Activated naive CD4-positive, alpha-beta T cell treated with anti-CD3 and anti-CD28 coated beads, Interleukin-2, amount 50 U/mL, for 24 hours (primary cell): ENCODE measurements at regions not wholly inside any gene's neighbourhood (a gene's known extent, or its start where the extent isn't known, plus 50 kb on each side); places are given as distances from the start of the nearest gene placed in this dataset.

Experiments
- H3K27ac Mint-ChIP-seq: one replicate; pipeline ENCODE4 v1.8.0; 2021; ENCODE audit warnings: mild to moderate bottlenecking, mixed read lengths
- H3K27me3 Mint-ChIP-seq: one replicate; pipeline ENCODE4 v1.8.0; 2021; ENCODE audit warnings: mixed read lengths
- H3K36me3 Mint-ChIP-seq: one replicate; pipeline ENCODE4 v1.8.0; 2021; ENCODE audit warnings: mixed read lengths
- H3K4me1 Mint-ChIP-seq: one replicate; pipeline ENCODE4 v1.8.0; 2021; ENCODE audit warnings: mixed read lengths
- H3K4me3 Mint-ChIP-seq: one replicate; pipeline ENCODE4 v1.8.0; 2021; ENCODE audit warnings: mild to moderate bottlenecking, mixed read lengths
- H3K9me3 Mint-ChIP-seq: one replicate; pipeline ENCODE4 v1.8.0; 2021; ENCODE audit warnings: mixed read lengths

GRCh38 chr9:85268131-85268530, 473.6 kb downstream of the AGTPBP1 start:
- Mint-ChIP-seq H3K4me3 (no peak overlapping the region), H3K4me1 (no peaks in the 10 kb centered on the region), H3K36me3 (no peaks in the 10 kb centered on the region), H3K27ac (no peak overlapping the region), H3K27me3 (peaks cover 3% of the 10 kb centered on the region), H3K9me3 (no peaks in the 10 kb centered on the region)

GRCh38 chr9:85264695-85265094, 477.1 kb downstream of the AGTPBP1 start:
- H3K27ac Mint-ChIP-seq = no peak overlapping the region
- no peaks in the 10 kb centered on the region for H3K4me1 Mint-ChIP-seq
- no peaks in the 10 kb centered on the region for H3K36me3 Mint-ChIP-seq
- H3K9me3 Mint-ChIP-seq = no peaks in the 10 kb centered on the region
- H3K27me3 Mint-ChIP-seq = peaks cover 6% of the 10 kb centered on the region
- no peak overlapping the region for H3K4me3 Mint-ChIP-seq

GRCh38 chr9:85263288-85263687, 478.5 kb downstream of the AGTPBP1 start:
- Mint-ChIP-seq H3K4me3 (no peak overlapping the region), H3K27me3 (peaks cover 15% of the 10 kb centered on the region), H3K9me3 (peaks cover 7% of the 10 kb centered on the region), H3K27ac (no peak overlapping the region), H3K36me3 (no peaks in the 10 kb centered on the region), H3K4me1 (no peaks in the 10 kb centered on the region)

- Mint-ChIP-seq H3K36me3 (no peaks in the 10 kb centered on the region), H3K27ac (no peak overlapping the region), H3K9me3 (peaks cover 7% of the 10 kb centered on the region), H3K4me1 (no peaks in the 10 kb centered on the region), H3K27me3 (peaks cover 15% of the 10 kb centered on the region), H3K4me3 (no peak overlapping the region)
Observed at GRCh38 chr9:85262333-85262732, 479.4 kb downstream of the AGTPBP1 start.

GRCh38 chr9:85260275-85260845, 481.4 kb downstream of the AGTPBP1 start:
- Mint-ChIP-seq H3K27me3 (peaks cover 15% of the 10 kb centered on the region), H3K27ac (no peak overlapping the region), H3K4me3 (no peak overlapping the region), H3K4me1 (no peaks in the 10 kb centered on the region), H3K36me3 (no peaks in the 10 kb centered on the region), H3K9me3 (peaks cover 7% of the 10 kb centered on the region)

- H3K27me3 Mint-ChIP-seq = peaks cover 15% of the 10 kb centered on the region
- no peaks in the 10 kb centered on the region for H3K36me3 Mint-ChIP-seq
- H3K4me1 Mint-ChIP-seq = no peaks in the 10 kb centered on the region
- no peak overlapping the region for H3K27ac Mint-ChIP-seq
- H3K4me3 Mint-ChIP-seq = no peak overlapping the region
- peaks cover 12% of the 10 kb centered on the region for H3K9me3 Mint-ChIP-seq
Observed at GRCh38 chr9:85258823-85259370, 482.9 kb downstream of the AGTPBP1 start.

- no peak overlapping the region for H3K27ac Mint-ChIP-seq
- H3K27me3 Mint-ChIP-seq = peaks cover 15% of the 10 kb centered on the region
- H3K4me3 Mint-ChIP-seq = no peak overlapping the region
- H3K36me3 Mint-ChIP-seq = no peaks in the 10 kb centered on the region
- no peaks in the 10 kb centered on the region for H3K4me1 Mint-ChIP-seq
- peaks cover 12% of the 10 kb centered on the region for H3K9me3 Mint-ChIP-seq
Observed at GRCh38 chr9:85258236-85258635, 483.5 kb downstream of the AGTPBP1 start.

- Mint-ChIP-seq H3K4me3 (no peak overlapping the region), H3K9me3 (no peaks in the 10 kb centered on the region), H3K27me3 (peaks cover 3% of the 10 kb centered on the region), H3K36me3 (no peaks in the 10 kb centered on the region), H3K4me1 (no peaks in the 10 kb centered on the region), H3K27ac (no peak overlapping the region)
Observed at GRCh38 chr9:85249313-85249621, 492.5 kb downstream of the AGTPBP1 start.

- no peak overlapping the region for H3K27ac Mint-ChIP-seq
- no peaks in the 10 kb centered on the region for H3K9me3 Mint-ChIP-seq
- no peaks in the 10 kb centered on the region for H3K36me3 Mint-ChIP-seq
- H3K27me3 Mint-ChIP-seq = peaks cover 3% of the 10 kb centered on the region
- no peak overlapping the region for H3K4me3 Mint-ChIP-seq
- H3K4me1 Mint-ChIP-seq = no peaks in the 10 kb centered on the region
Observed at GRCh38 chr9:85248514-85249312, 493.0 kb downstream of the AGTPBP1 start.

- no peaks in the 10 kb centered on the region for H3K36me3 Mint-ChIP-seq
- H3K4me1 Mint-ChIP-seq = no peaks in the 10 kb centered on the region
- H3K9me3 Mint-ChIP-seq = no peaks in the 10 kb centered on the region
- H3K27ac Mint-ChIP-seq = no peak overlapping the region
- H3K4me3 Mint-ChIP-seq = no peak overlapping the region
- no peaks in the 10 kb centered on the region for H3K27me3 Mint-ChIP-seq
Observed at GRCh38 chr9:85246541-85246940, 495.2 kb downstream of the AGTPBP1 start.

- H3K4me1 Mint-ChIP-seq = no peaks in the 10 kb centered on the region
- H3K4me3 Mint-ChIP-seq = no peak overlapping the region
- no peak overlapping the region for H3K27ac Mint-ChIP-seq
- H3K9me3 Mint-ChIP-seq = peaks cover 1% of the 10 kb centered on the region
- H3K36me3 Mint-ChIP-seq = no peaks in the 10 kb centered on the region
- no peaks in the 10 kb centered on the region for H3K27me3 Mint-ChIP-seq
Observed at GRCh38 chr9:85244856-85245255, 496.9 kb downstream of the AGTPBP1 start.

GRCh38 chr9:85243977-85244376, 497.8 kb downstream of the AGTPBP1 start:
- Mint-ChIP-seq H3K4me1 (no peaks in the 10 kb centered on the region), H3K27ac (no peak overlapping the region), H3K4me3 (no peak overlapping the region), H3K27me3 (no peaks in the 10 kb centered on the region), H3K36me3 (no peaks in the 10 kb centered on the region), H3K9me3 (peaks cover 8% of the 10 kb centered on the region)

- Mint-ChIP-seq H3K27me3 (peaks cover 4% of the 10 kb centered on the region), H3K9me3 (peaks cover 13% of the 10 kb centered on the region), H3K36me3 (no peaks in the 10 kb centered on the region), H3K27ac (no peak overlapping the region), H3K4me3 (no peak overlapping the region), H3K4me1 (no peaks in the 10 kb centered on the region)
Observed at GRCh38 chr9:85237478-85237877, 504.3 kb downstream of the AGTPBP1 start.

GRCh38 chr9:85230081-85230480, 511.7 kb downstream of the AGTPBP1 start:
- Mint-ChIP-seq H3K9me3 (peaks cover 4% of the 10 kb centered on the region), H3K27ac (no peak overlapping the region), H3K4me3 (no peak overlapping the region), H3K4me1 (no peaks in the 10 kb centered on the region), H3K36me3 (no peaks in the 10 kb centered on the region), H3K27me3 (no peaks in the 10 kb centered on the region)

GRCh38 chr9:85228111-85228855, 513.5 kb downstream of the AGTPBP1 start:
- no peak overlapping the region for H3K4me3 Mint-ChIP-seq
- H3K36me3 Mint-ChIP-seq = no peaks in the 10 kb centered on the region
- no peak overlapping the region for H3K27ac Mint-ChIP-seq
- H3K9me3 Mint-ChIP-seq = no peaks in the 10 kb centered on the region
- no peaks in the 10 kb centered on the region for H3K27me3 Mint-ChIP-seq
- H3K4me1 Mint-ChIP-seq = no peaks in the 10 kb centered on the region

GRCh38 chr9:85225180-85225579, 516.6 kb downstream of the AGTPBP1 start:
- Mint-ChIP-seq H3K27me3 (no peaks in the 10 kb centered on the region), H3K4me1 (no peaks in the 10 kb centered on the region), H3K36me3 (no peaks in the 10 kb centered on the region), H3K9me3 (no peaks in the 10 kb centered on the region), H3K27ac (no peak overlapping the region), H3K4me3 (no peak overlapping the region)
